IPS DF 19.7 (cell line): ENCODE measurements at regions not wholly inside any gene's neighbourhood (a gene's known extent, or its start where the extent isn't known, plus 50 kb on each side); places are given as distances from the start of the nearest gene placed in this dataset.
"Not testable (repeated sequence)": the region's sequence is repeated elsewhere in the genome, so short reads cannot be mapped to it uniquely, and the experiment has no call there.

ENCODE experiments used
- DNase-seq: peaks from one replicate; pipeline ENCODE4 v3.0.0-alpha.2; 2013; ENCODE audit warnings: low read depth, low spot score

DNA sequence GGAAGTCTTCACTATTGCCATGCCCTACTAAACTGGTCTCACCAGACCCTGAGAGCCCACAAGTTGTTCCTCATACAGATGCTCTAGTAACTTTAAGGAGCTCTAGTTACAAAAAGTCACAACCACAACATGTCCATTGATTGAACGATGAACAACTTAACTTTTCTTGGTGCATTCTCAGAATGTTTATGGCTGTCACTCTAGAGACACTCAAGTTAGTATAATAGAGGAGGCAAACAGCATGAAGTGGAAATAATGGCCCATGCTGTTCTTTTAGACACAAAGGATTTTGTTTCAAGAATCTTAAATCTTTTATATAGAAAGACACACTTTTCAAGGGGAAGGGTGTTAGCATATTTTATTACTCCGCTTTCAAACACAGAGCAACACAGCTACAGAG is 934.4 kb downstream of the HACE1 start:
- no peak for DNase-seq

DNA sequence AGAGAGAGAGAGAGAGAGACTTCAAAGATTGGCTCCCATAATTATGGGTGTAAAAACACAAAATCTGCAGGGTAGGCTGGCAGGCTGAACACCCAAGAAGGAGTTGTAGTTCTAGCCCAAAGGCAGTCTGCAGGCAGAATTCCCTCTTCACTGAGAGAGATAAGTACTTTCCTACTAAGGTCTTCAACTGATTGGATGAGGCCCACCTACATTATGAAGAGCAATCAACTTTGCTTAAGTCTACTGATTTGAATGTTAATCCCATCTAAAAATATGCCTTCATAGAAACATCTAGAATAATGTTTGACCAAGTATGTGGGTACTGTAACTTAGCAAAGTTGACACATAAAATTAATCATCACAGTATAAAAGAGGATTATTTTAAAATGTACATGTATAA is 949.7 kb downstream of the HACE1 start:
- no peak for DNase-seq

DNA sequence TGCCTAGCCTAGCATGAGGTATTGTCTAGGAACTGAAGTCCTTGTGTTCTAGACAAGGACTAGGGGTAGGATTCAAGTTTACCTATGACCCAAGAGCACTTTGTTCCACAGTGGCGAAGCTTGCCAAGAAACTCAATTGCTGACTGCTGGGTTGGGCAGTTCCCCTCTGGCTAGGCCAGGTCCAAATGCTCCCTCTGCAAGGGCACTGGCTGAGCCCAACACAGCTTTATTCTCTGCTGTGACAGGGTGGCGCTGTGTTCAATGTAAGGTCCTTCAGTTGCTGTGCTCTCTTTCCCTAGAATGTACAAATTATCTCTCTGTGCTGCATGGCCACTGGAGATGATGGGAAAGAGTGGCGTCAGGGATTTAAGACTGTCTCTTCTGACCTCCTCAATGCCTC is 950.8 kb downstream of the HACE1 start:
- DNase-seq: no peak

DNA sequence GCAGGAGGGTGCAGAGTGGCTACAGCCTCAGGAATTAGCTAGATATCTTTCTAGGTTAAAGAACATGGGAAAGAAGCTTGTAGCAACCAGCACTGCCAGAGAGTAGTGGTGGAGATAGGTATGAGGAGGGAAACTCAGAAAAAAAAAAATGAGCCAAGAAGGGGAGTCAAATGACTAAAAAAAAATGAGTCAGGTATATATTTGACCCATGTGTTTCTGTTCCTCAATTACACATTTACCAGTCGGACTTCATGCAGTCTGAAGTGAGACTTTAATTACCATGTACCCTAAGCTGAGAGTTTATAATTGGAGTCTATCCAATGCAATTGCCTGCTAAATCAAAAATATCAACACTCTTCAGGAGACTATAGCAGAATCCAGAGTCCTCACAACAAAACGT is 964.6 kb downstream of the HACE1 start:
- DNase-seq: no peak

DNA sequence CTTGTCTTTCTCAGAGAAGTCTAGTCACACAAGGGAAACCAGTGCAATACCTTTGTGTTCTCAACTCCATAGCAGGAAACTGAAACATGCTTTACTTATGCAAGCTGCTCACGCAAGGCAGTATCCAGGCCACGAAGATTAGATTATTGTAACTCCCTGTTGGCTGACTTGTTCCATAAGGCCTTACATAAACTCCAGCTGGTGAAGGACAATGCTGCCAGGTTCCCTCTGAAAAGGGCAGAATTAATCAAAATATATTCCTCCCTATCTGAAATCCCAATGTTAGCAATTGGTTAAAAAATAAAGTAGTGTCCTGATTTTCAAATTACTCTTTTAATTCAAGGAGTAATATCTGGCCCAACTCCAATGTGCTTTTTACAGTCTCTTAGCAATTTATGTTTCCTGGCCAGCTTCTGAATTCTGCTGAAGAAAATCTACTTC is 966.6 kb downstream of the HACE1 start:
- no peak for DNase-seq

DNA sequence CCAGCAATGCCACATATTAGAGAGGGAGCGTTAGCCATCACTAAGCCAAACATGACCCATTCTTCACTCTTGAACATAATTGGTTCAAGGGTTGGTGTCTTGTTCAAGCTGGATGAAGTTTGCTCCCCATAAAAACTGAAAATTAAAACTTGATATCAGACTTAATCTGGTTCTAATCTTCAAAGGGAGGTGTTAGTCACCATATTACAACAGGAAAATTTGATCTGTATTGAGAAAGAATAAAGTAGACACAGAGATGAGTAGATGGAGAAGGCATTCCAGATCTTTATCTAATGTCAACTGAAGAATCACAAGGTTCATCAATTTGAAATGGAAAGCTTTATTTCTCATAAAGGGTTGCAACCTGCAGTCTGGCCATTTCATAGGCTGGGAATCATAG is 972.8 kb downstream of the HACE1 start:
- DNase-seq: no peak

DNA sequence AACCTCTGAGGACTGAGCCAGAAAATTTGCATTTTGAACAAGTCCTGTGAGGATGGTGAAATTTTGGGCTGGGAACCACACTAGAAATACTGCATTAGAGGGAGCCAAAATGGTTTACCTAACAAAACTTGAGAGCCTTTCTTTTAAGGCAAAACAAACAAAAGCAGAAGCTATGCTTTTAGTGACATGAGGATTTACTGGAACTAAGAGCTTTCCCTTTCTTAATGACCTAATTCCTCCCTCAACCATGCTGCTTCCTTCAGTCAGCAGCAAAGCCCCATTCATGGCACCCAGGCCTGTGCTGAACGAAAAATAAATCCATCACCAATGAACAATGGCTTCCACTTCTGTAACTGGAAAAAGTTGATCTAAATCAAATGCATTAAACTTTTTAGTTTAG is 974.3 kb downstream of the HACE1 start:
- DNase-seq: no peak

DNA sequence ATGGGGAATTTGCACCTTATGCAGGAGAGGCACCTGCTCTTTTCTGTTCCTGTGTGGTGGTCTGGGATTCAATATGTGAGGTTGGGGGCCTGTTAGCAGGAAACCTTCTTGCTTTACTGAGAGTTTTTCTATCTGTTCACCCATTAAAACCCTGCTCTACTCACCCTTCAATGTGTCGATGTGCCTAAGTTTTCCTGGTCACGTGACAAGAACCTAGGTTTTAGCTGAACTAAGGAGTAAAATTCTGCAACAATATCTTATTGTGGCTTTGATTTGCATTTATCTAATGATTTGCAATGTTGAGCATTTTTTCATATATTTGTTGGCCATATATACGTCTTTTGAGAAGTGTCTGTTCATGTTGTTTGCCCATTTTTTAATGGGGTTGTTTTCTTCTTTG is 979.9 kb downstream of the HACE1 start:
- no peak for DNase-seq

DNA sequence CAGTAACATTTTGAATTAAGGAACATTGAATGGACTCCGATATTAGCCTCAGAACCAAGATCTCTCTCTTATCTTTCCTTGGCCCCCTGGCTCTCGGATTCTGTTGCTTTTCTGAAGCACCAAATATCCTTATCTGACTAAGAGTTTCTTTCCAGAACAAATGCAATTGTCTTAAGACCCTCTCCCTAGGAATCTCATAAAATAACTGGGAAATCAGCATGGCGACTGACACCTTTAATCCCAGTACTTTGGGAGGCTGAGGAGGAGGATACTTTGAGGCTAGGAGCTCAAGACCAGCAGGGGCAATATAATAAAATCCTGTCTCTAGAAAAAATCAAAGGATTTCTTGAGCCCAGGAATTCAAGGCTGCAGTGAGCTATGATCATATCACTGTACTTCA is 984.5 kb downstream of the HACE1 start:
- DNase-seq: no peak

DNA sequence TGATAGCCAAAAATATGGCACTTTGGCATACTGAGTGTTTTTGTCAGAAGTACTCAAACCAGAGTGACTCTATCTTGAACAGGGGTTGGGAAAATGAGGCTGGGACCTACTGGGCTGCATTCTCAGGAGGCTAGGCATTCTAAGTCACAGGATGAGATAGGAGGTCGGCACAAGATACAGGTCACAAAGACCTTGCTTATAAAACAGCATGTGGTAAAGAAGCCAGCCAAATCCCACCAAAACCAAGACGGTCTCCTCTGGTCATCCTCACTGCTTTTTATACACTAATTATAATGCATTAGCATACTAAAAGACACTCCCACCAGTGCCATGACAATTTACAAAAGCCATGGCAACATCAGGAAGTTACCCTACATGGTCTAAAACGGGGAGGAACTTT is 985.1 kb downstream of the HACE1 start:
- no peak for DNase-seq

DNA sequence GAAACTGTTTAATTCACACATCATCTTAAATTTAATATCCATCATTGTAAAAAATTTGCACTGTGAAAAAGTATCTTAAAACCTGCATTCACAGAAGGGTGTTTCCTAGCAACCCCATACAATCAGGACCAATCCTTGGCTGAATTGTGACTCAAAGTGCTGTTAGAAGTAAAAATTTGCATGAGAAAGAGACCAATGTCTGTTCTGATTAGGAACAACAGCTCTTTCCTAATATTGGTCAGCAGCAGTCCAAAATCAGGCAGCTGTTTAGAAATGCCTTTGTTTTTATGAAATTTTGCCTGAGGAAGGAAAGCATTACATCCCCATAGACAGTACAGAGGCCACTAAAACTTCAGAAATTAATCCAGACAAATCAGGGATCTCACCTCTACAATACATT is 987.0 kb downstream of the HACE1 start:
- DNase-seq: peak; percentile 20

DNA sequence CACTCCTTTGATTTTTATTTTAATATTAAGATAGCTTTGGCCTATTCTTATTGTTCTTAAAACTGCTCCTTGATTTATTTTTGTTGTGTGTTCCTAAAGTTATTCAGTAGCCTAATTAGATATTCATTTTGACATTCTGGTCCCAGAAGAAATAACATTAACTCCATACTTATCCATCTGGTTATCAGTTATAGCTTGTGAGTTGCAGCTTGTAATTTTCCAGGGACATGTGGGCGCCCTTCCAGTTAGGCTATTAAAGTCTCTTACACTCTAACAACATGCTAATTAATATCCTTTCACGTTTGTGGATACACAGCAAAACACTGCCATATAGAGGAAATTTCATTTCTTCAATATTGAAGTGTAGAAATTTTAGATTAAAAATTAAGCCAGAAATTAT is 987.5 kb downstream of the HACE1 start:
- no peak for DNase-seq

DNA sequence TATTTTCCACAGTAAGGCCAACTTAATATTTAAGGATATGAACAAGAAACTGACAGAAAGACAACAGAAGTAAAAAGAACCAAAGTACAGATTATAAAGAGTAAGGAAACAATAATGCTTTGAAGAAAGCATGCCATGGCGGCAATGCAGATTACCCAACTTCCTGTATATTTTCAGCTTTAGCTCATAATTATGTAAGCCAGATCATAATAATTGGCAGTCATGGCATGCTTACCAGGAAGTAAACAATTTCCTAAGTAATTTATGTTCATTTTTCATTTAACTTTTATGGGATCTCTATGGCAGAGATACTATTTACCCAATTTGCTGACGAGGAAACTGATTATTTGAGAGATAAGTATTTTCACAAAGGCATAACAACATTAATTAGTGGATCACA is 988.7 kb downstream of the HACE1 start:
- no peak for DNase-seq

DNA sequence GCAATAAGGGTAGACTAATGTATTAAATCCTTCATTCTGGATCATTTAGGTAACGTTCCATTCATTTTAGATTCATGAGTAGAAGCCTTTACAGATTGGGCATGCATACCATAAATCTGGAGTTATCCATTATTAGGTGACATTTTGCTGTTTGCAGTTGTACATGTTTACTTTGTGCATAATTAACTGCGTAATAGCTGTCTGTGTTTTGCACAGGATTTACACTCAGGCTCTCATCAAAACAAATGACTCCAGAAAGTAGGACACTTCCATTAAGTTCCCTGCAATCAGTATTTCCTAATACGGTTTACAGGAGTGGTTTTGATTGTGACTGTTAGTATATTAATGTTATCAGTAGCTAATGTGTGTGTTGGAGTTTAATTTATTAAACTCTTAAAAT is 997.4 kb downstream of the HACE1 start:
- DNase-seq: no peak

DNA sequence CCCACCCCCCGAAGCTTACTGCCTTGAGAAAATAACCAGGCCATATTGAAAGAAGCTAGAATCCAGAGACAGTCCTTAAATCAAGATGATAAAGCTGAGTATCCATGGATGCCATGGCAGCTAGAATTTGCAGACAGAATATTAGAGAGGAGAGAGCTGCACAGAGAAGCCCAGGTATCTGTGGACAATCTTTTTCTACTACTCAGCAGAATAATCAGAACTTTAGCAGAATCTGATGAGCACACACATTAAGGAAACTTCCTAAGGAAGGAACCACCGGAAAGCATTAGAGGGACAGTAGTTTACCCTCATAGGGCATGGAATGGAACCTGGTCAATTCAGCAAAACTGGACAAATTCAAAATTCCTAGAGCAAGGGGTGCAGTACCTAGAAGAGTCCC is 1001.7 kb downstream of the HACE1 start:
- DNase-seq: no peak

DNA sequence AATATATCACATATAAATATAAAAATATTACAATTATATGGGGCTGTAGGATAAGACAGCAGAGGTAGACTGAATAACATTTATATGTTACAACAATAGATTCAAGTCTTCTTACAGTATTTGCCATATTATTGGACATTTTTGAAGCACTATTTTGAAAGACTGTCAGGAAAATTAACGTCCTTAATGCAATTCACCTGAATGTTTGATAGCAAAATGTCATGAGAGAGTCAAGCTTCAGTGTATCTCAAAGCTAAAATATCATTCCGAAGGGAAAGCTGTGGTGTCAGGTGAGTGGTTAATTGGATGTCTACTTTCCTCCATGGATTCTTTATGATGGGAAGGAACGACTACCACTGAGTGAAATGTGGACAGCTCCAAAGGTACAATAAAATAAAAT is 1004.0 kb downstream of the HACE1 start:
- DNase-seq: no peak

DNA sequence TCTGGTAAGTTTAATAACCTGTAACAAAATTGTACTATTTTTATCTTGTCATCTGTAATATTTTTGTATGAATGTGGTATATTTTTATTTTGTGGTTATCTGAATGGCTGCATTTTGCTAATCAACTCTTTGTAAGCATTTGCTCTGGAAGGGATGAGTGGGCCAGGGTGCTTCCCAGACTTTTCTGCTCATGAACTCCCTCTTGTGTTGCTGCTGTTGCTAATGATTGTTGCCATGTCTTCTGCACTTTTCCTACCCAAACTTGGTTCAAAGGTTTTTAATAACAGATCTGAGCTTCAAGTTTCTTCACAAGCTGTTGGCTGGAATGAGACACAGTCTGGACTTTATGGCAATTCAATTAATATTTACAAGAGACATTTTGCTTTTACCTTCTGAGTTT is 1005.7 kb downstream of the HACE1 start:
- no peak for DNase-seq

DNA sequence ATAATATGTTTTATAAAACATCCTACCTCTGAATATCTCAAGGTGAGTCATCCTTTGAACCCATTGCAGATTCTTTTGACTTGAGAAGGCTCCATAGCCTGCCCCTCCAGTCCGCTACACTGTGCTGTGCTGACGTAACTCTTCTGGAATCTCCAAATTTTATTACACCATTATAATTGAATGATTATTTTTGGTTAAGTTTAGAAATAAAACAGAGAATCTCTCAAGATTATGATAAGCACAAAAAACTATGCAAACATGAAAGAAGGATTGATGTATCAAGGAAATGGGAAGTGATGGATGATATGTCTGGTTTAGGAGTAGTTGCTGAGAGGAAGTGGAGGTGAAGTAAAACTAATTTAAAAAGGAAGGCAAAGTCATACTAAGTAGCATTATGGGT is 1021.3 kb downstream of the HACE1 start:
- DNase-seq: no peak

DNA sequence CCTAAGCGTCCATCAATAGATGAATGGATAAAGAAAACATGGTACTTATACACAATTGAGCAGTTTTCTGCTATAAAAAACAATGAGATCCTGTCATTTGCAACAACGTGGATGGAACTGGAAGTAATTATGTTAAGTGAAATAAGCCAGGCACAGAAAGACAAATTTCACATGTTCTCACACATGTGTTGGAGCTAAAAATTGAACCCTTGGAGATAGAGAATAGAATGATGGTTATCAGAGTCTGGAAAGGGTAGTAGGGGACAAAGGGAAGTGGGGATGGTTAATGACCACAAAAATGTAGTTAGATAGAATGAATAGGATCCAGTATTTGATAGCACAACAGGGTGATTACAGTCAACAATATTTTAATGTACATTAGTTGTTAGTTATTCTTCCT is 1033.5 kb downstream of the HACE1 start:
- DNase-seq: no peak

DNA sequence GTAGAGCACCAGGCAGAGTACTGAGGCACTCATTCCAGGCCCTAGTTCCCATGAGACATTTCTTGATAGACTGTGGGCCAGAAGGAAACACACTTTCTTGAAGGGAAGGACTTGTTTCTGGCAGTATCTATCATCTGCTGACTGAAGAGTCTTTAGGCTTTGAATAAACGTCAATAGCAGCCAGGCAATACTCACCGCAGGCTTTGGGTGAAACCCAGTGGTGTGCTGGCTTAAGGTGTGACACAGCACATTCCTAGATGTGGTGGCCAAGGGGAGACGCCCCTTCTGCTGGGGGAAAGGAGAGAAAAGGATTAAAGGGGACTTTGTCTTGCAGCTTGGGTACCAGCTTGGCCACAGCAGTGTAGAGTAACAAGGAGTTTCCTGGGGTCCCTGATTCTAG is 1039.6 kb downstream of the HACE1 start:
- no peak for DNase-seq

DNA sequence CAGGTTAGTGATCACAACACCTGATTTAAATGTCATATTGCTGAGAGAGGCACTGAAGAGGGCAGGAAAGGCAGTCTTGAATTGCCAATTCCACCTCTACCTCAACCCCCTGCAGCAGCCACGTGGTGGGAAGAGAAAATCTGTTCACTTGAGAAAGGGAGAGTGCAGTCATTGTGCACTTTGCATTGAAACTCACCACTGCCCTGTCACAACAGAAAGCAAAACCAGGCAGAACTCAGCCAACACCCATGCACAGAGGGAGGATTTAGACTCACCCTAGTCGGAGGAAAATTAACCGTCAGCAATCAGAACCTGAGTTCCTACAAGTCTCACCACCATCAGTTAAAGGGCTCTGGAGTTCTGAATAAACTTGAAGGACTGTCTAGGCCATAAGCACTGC is 1040.2 kb downstream of the HACE1 start:
- no peak for DNase-seq

DNA sequence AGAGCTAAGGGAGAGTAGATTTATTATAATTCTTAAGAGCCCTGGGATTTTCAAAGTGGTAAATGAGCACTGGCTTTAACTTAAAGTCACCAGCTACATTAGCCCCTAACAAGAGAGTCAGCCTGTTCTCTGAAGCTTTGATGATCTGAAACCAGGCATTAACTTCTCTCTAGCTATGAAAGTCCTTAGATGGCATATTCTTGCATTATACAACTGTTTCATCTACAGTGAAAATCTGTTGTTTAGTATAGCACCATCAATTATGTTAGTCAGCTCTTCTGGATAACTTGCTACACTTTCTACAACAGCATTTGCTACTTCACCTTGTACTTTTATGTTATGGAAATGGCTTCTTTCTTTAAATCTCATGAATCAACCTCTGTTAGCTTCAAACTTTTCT is 1046.7 kb downstream of the HACE1 start:
- DNase-seq: no peak

DNA sequence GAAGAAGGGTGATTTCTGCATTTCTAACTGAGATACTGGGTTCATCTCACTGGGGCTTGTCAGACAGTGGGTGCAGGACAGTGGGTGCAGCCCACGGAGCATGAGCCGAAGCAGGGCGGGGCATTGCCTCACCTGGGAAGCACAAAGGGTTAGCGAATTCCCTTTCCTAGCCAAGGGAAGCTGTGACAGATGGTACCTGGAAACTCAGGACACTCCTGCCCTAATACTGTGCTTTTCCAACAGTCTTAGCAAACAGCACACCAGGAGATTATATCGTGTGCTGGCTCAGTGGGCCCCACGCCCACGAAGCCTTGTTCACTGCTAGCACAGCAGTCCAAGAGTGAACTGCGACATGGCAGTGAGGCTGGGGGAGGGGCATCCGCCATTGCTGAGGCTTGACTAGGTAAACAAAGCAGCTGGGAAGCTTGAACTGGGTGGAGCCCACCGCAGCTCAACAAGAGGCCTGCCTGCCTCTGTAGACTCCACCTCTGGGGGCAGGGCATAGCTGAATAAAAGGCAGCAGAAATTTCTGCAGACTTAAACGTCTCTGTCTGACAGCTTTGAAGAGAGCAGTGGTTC is 1057.7 kb downstream of the HACE1 start:
- not testable (repeated sequence) for DNase-seq

DNA sequence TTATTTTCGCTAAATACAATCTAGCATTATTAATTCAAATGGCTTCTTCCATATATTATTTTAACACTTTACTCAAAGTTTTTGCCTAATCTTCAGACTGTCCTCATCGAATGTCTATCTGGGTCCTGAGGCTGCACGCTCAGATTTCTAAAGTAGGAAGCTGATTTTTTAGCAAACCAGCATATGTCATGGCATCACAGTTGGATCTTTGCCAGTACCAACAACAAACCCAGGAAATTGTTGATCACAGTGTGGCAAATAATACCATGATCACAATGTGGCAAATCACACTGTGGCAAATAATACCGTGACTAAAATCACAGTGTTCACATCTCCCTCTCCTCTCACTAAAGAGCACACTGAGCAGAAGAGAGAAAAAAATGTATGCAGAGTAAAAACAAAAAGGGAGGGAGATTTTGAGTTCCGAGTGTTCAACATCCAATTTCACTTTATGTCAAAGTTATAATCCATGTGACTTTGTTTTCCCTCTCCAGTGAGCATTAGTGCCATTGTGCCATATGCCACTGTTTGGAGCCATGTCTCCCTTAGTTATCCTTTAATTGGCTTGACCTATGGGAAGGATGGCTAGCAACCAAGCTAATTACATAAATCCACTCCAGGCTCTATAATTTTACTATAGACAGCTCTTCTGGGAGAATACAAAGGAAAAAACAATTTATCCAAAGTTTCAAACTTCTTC is 1059.6 kb downstream of the HACE1 start:
- DNase-seq: no peak
